HL-60 (cell line): ENCODE measurements at regions not wholly inside any gene's neighbourhood (a gene's known extent, or its start where the extent isn't known, plus 50 kb on each side); places are given as distances from the start of the nearest gene placed in this dataset.

Experiments
- DNase-seq, 2 experiments: peaks; one replicate each; pipeline ENCODE4 v3.0.0-alpha.2; 2010 to 2020; ENCODE audit warnings: low read depth in 1 of 2, low spot score in 1 of 2
- H3K27ac ChIP-seq: fragments of 250-450 bp; sonication (Bioruptor Pico); replicated peaks from 2 replicates; pipeline ENCODE4 v1.5.1; 2020; ENCODE audit warnings: mild to moderate bottlenecking, moderate library complexity
- H3K27me3 ChIP-seq: fragments of 250-450 bp; sonication (Bioruptor Pico); 2 replicates; pipeline ENCODE4 v1.5.1; 2021; ENCODE audit warnings: mild to moderate bottlenecking, moderate library complexity; ENCODE audit not compliant: insufficient read depth, poor library complexity, severe bottlenecking
- H3K4me3 ChIP-seq: replicated peaks from 2 replicates; pipeline ENCODE4 v1.5.1; 2011; ENCODE audit warnings: mild to moderate bottlenecking, control low read depth, low read length; ENCODE audit not compliant: insufficient read depth
- CTCF ChIP-seq: IDR thresholded peaks from one replicate; pipeline ENCODE4 v1.5.1; 2011; ENCODE audit warnings: low read length, control low read depth, inconsistent platforms; ENCODE audit not compliant: insufficient read depth
- GABPA ChIP-seq: IDR thresholded peaks from 2 replicates; pipeline ENCODE4 v1.6.1; 2012; ENCODE audit warnings: low read depth
- POLR2AphosphoS5 ChIP-seq: IDR thresholded peaks from 2 replicates; pipeline ENCODE4 v1.6.1; 2012; ENCODE audit warnings: low read depth
- REST ChIP-seq: IDR thresholded peaks from 2 replicates; pipeline ENCODE4 v1.6.1; 2012; ENCODE audit warnings: low read depth; ENCODE audit not compliant: insufficient replicate concordance
- SPI1 ChIP-seq: IDR thresholded peaks from 2 replicates; pipeline ENCODE4 v1.6.1; 2012; ENCODE audit warnings: low read depth, mild to moderate bottlenecking, borderline replicate concordance

- no peak for TF ChIP-seq REST
- TF ChIP-seq GABPA: no peak
- no peak for TF ChIP-seq SPI1
- TF ChIP-seq POLR2AphosphoS5: no peak
- no peak for TF ChIP-seq CTCF
- no peak overlapping the region for H3K27ac ChIP-seq
- no peak for DNase-seq
- no peaks in the 10 kb centered on the region for H3K27me3 ChIP-seq
- H3K4me3 ChIP-seq: no peak overlapping the region
Measured at GRCh38 chr21:38082936-38083485, 166.8 kb upstream of the KCNJ6 start.

GRCh38 chr21:38083535-38083934, 167.3 kb upstream of the KCNJ6 start:
- Histone ChIP-seq H3K27me3 (no peaks in the 10 kb centered on the region), H3K4me3 (no peak overlapping the region), H3K27ac (no peak overlapping the region)
- TF ChIP-seq CTCF: no peak
- no peak for DNase-seq

GRCh38 chr21:38086580-38086979, 170.2 kb upstream of the KCNJ15 start:
- Histone ChIP-seq H3K27me3 (no peaks in the 10 kb centered on the region), H3K4me3 (no peak overlapping the region), H3K27ac (no peak overlapping the region)
- no peak for TF ChIP-seq POLR2AphosphoS5
- TF ChIP-seq REST: no peak
- TF ChIP-seq SPI1: no peak
- TF ChIP-seq CTCF: no peak
- TF ChIP-seq GABPA: no peak
- no peak for DNase-seq
